ENCODE measurements at regions not wholly inside any gene's neighbourhood (a gene's known extent, or its start where the extent isn't known, plus 50 kb on each side); places are given as distances from the start of the nearest gene placed in this dataset.

GRCh38 chr9:108197899-108198298, 657.9 kb downstream of the ACTL7B start:
- H3K14ac ChIP-seq (ENCODE audit: insufficient read depth, low read length): no peak overlapping the region
- WGBS (ENCODE audit: extremely low coverage, insufficient read length, low lambda C conversion rate): no CpG with 5 or more reads among the region's 1 CpG

More at GRCh38 chr9:108197899-108198298, 657.9 kb downstream of the ACTL7B start:
- Histone ChIP-seq H3K79me1 (ENCODE audit: insufficient read depth, low read depth, low read length, poor library complexity, severe bottlenecking) (no peaks in the 10 kb centered on the region), H3K9ac (ENCODE audit: extremely low read depth, insufficient read length, low read length) (no peak overlapping the region), H3K27ac (ENCODE audit: insufficient read length, low read depth, low read length) (no peak overlapping the region), H4K5ac (ENCODE audit: insufficient read length, low read depth, low read length) (no peak overlapping the region), H3K4me2 (ENCODE audit: insufficient read depth, insufficient read length, low read length) (no peak overlapping the region), H2BK15ac (ENCODE audit: low read depth, low read length) (no peak overlapping the region), H2BK5ac (ENCODE audit: insufficient read length, low read length) (no peak overlapping the region), H4K91ac (ENCODE audit: insufficient read length, low read depth, low read length) (no peak overlapping the region), H3K79me2 (ENCODE audit: insufficient read depth, low read length) (no peaks in the 10 kb centered on the region), H3K23ac (ENCODE audit: insufficient read length, low read depth, low read length) (no peak overlapping the region), H3K9me3 (ENCODE audit: control insufficient read depth, low read depth, low read length) (no peaks in the 10 kb centered on the region), H3K4ac (ENCODE audit: low read depth, low read length) (no peak overlapping the region), H3T11ph (ENCODE audit: low read length) (no peak overlapping the region), H2BK12ac (ENCODE audit: insufficient read length, low read depth, low read length) (no peak overlapping the region), H3K4me1 (ENCODE audit: insufficient read depth, low read length) (no peaks in the 10 kb centered on the region), H3K18ac (ENCODE audit: insufficient read length, low read depth, low read length) (no peak overlapping the region), H2BK20ac (ENCODE audit: low read depth, low read length, poor library complexity, severe bottlenecking) (no peak overlapping the region), H4K8ac (replicated peaks; ENCODE audit: insufficient read length, low read depth, low read length) (no peak overlapping the region), H4K20me1 (ENCODE audit: control insufficient read depth, insufficient read depth, insufficient read length) (no peaks in the 10 kb centered on the region), H2AK5ac (ENCODE audit: insufficient read length, low read length) (no peak overlapping the region), H2AFZ (ENCODE audit: low read length) (no peak overlapping the region), H3K56ac (ENCODE audit: insufficient read length, low read depth, low read length) (no peak overlapping the region), H3K23me2 (ENCODE audit: insufficient read length, low read depth, low read length, poor library complexity, severe bottlenecking) (no peaks in the 10 kb centered on the region), H3K27me3 (ENCODE audit: insufficient read depth, low read length) (no peaks in the 10 kb centered on the region), H2BK120ac (ENCODE audit: low read depth, low read length, poor library complexity, severe bottlenecking) (no peak overlapping the region)
- H3K27ac Mint-ChIP-seq: peak overlapping the region in 1 of 3 experiments; percentile 20; a peak in 1 of 7 replicates
- H3K27me3 Mint-ChIP-seq (ENCODE audit: low read depth): no peaks in the 10 kb centered on the region; the same call in 1 of the 2 replicates
- TF ChIP-seq CTCF (conservative IDR thresholded peaks at IDR 0.05): no peak
- H3K36me3 Mint-ChIP-seq (ENCODE audit: insufficient read depth in 1 of 3, low read depth in 3 of 3): no peaks in the 10 kb centered on the region
- no peak overlapping the region for H3K4me3 Mint-ChIP-seq
- H3K4me1 Mint-ChIP-seq: no peaks in the 10 kb centered on the region
- DNase-seq: no peak
- no peaks in the 10 kb centered on the region; a peak in 1 of 5 replicates for H3K9me3 Mint-ChIP-seq
